Panc1 (cell line): ENCODE measurements at regions not wholly inside any gene's neighbourhood (a gene's known extent, or its start where the extent isn't known, plus 50 kb on each side); places are given as distances from the start of the nearest gene placed in this dataset.

Experiments
- ATAC-seq: fragments of 200-7000 bp; cut with Tn5 transposase; 2 replicates; pipeline ENCODE4 v1.9.1; 2020; ENCODE audit warnings: mild to moderate bottlenecking, moderate library complexity
- BruUV-seq: library from RNA; stranded (reverse); fragments of 400-500 nt; replicated peaks from 2 replicates; lab custom pipeline; 2021; lab: Mats Ljungman, UMichigan
- CTCF ChIA-PET: fragments of 300-600 bp; sonication (Branson Sonifier 250); formaldehyde crosslinking; loops from one replicate; lab custom pipeline; 2022; ENCODE audit warnings: antibody characterized with exemption; lab: Charles Lee
- POLR2A ChIA-PET: fragments of 300-600 bp; sonication (Branson Sonifier 250); formaldehyde crosslinking; loops from one replicate; lab custom pipeline; 2022; ENCODE audit warnings: antibody characterized with exemption; lab: Charles Lee
- DNase-seq: peaks from one replicate; pipeline ENCODE4 v3.0.0-alpha.2; 2010; ENCODE audit warnings: low read depth, low spot score
- H3K27ac ChIP-seq: 2 replicates; pipeline ENCODE4 v1.5.1; 2011; ENCODE audit warnings: mild to moderate bottlenecking, low read length, inconsistent platforms
- H3K27me3 ChIP-seq: fragments of 200-500 bp; sonication (Bioruptor generic); 2 replicates; pipeline ENCODE4 v1.6.0; 2014; ENCODE audit warnings: low read length, inconsistent platforms; ENCODE audit not compliant: control insufficient read depth, insufficient read depth
- H3K36me3 ChIP-seq: fragments of 200-500 bp; sonication (Bioruptor generic); 2 replicates; pipeline ENCODE4 v1.5.1; 2014; ENCODE audit warnings: inconsistent platforms, mild to moderate bottlenecking, low read length, moderate library complexity; ENCODE audit not compliant: control insufficient read depth, insufficient read depth
- H3K4me1 ChIP-seq: 2 replicates; pipeline ENCODE4 v1.5.1; 2011; ENCODE audit warnings: inconsistent platforms, mild to moderate bottlenecking, low read length, moderate library complexity; ENCODE audit not compliant: control insufficient read depth, insufficient read depth
- H3K4me3 ChIP-seq, 2 experiments: 2 replicates each; pipeline ENCODE4 v1.5.1; 2011 to 2012; ENCODE audit warnings: low read depth in 2 of 2, low read length in 2 of 2, mild to moderate bottlenecking in 2 of 2, inconsistent platforms in 1 of 2, moderate library complexity in 1 of 2
- H3K9me3 ChIP-seq: fragments of 200-500 bp; sonication (Bioruptor generic); 2 replicates; pipeline ENCODE4 v1.5.1; 2014; ENCODE audit warnings: low read depth, mild to moderate bottlenecking, inconsistent platforms, low read length, moderate library complexity; ENCODE audit not compliant: control insufficient read depth, insufficient read depth
- POLR2AphosphoS5 ChIP-seq: IDR thresholded peaks from 2 replicates; pipeline ENCODE4 v1.6.1; 2012; ENCODE audit warnings: mild to moderate bottlenecking, low read depth, low read length, moderate library complexity
- SIN3A ChIP-seq: IDR thresholded peaks from 2 replicates; pipeline ENCODE4 v1.6.1; 2012; ENCODE audit warnings: low read depth, mild to moderate bottlenecking, low read length, moderate library complexity, borderline replicate concordance; ENCODE audit not compliant: insufficient read depth
- TCF7L2 ChIP-seq: IDR thresholded peaks from 2 replicates; pipeline ENCODE4 v1.6.1; 2011; ENCODE audit warnings: mild to moderate bottlenecking, low read depth, low read length, inconsistent platforms
- in situ Hi-C: cut with HindIII; loops from 2 replicates; pipeline ENCODE4 v1.10.0; 2016; ENCODE audit warnings: low sequenced_read_pairs, low pct_unique_long_range_greater_than_20kb
- intact Hi-C: fragments of 100-400 bp; cut with micrococcal nuclease; formaldehyde crosslinking; loops from one replicate; pipeline ENCODE4 v1.10.0; 2022; ENCODE audit not compliant: unreplicated experiment
- TF ChIP-seq, protein P1 (sequence below), 2 experiments: IDR thresholded peaks; 2 replicates each; pipeline ENCODE4 v1.6.1; 2011 to 2012; ENCODE audit warnings: low read depth in 2 of 2, control low read depth in 1 of 2, low read length in 1 of 2, mild to moderate bottlenecking in 1 of 2, moderate library complexity in 1 of 2; ENCODE audit not compliant: insufficient read depth in 1 of 2
- TF ChIP-seq, protein P2 (sequence below): fragments of 450-650 bp; IDR thresholded peaks from 2 replicates; pipeline ENCODE4 v1.5.1; 2017; ENCODE audit warnings: mild to moderate bottlenecking

DNA sequence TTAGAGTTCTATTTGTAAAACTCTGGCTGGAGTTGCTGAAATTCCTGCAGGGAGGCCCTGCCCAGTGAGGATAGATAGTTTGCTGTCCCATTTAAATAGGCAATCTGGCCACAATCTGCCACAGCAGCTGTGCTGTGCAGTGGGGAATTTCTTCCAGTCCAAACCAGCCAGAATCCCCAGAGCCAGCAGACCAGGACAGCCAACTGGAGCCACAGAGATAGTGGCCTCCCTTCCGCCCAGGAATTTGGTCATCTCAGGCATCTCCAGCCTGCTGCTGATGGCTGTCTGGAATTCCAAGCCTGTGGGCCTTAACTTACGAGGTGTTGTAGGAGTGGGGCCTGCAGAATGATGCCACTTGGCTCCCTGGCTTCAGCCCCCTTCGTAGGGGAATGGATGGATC is 643.4 kb downstream of the DNAJB9 start:
- ATAC-seq (no peak), DNase-seq (no peak)
- Histone ChIP-seq H3K4me1 (no peaks in the 10 kb centered on the region), H3K9me3 (no peaks in the 10 kb centered on the region; the same call in 1 of the 2 replicates), H3K27ac (no peak overlapping the region), H3K27me3 (no peaks in the 10 kb centered on the region), H3K4me3 (no peak overlapping the region), H3K36me3 (no peaks in the 10 kb centered on the region)
- ChIA-PET POLR2A (no interaction called here), CTCF (no interaction called here)
- in situ Hi-C loops (no loop called here), intact Hi-C loops (no loop called here)
- TF ChIP-seq SIN3A: no peak
- TF ChIP-seq, protein P1, sequence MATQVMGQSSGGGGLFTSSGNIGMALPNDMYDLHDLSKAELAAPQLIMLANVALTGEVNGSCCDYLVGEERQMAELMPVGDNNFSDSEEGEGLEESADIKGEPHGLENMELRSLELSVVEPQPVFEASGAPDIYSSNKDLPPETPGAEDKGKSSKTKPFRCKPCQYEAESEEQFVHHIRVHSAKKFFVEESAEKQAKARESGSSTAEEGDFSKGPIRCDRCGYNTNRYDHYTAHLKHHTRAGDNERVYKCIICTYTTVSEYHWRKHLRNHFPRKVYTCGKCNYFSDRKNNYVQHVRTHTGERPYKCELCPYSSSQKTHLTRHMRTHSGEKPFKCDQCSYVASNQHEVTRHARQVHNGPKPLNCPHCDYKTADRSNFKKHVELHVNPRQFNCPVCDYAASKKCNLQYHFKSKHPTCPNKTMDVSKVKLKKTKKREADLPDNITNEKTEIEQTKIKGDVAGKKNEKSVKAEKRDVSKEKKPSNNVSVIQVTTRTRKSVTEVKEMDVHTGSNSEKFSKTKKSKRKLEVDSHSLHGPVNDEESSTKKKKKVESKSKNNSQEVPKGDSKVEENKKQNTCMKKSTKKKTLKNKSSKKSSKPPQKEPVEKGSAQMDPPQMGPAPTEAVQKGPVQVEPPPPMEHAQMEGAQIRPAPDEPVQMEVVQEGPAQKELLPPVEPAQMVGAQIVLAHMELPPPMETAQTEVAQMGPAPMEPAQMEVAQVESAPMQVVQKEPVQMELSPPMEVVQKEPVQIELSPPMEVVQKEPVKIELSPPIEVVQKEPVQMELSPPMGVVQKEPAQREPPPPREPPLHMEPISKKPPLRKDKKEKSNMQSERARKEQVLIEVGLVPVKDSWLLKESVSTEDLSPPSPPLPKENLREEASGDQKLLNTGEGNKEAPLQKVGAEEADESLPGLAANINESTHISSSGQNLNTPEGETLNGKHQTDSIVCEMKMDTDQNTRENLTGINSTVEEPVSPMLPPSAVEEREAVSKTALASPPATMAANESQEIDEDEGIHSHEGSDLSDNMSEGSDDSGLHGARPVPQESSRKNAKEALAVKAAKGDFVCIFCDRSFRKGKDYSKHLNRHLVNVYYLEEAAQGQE (IDR thresholded peaks at IDR 0.05; ENCODE audit: insufficient read depth in 1 of 2, low read depth in 2 of 2, low read length in 1 of 2): no peak
- TF ChIP-seq POLR2AphosphoS5: no peak
- no peak for TF ChIP-seq TCF7L2
- TF ChIP-seq, protein P2, sequence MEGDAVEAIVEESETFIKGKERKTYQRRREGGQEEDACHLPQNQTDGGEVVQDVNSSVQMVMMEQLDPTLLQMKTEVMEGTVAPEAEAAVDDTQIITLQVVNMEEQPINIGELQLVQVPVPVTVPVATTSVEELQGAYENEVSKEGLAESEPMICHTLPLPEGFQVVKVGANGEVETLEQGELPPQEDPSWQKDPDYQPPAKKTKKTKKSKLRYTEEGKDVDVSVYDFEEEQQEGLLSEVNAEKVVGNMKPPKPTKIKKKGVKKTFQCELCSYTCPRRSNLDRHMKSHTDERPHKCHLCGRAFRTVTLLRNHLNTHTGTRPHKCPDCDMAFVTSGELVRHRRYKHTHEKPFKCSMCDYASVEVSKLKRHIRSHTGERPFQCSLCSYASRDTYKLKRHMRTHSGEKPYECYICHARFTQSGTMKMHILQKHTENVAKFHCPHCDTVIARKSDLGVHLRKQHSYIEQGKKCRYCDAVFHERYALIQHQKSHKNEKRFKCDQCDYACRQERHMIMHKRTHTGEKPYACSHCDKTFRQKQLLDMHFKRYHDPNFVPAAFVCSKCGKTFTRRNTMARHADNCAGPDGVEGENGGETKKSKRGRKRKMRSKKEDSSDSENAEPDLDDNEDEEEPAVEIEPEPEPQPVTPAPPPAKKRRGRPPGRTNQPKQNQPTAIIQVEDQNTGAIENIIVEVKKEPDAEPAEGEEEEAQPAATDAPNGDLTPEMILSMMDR: no peak
- no TSS peak for BruUV-seq

DNA sequence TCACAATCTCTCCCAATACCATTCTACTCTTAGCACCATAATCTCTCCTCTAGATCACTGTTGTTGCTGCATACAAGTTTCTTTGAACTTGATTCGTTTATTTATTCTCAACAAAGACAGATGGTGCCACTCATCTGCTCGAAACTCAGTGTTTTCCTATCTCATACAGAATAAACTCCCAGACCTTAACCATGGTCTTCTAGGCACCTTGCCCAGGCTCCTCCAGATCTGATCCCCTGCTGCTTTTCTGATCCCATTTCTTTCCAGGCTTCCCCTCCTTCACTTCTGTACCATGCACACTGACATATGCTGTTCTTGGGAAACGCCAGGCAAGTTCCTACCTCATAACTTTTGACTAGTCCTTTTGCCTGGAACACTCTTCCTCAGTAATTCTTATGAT is 645.7 kb downstream of the DNAJB9 start:
- intact Hi-C loops: no loop called here
- H3K4me3 ChIP-seq: no peak overlapping the region
- no TSS peak for BruUV-seq
- H3K4me1 ChIP-seq: no peaks in the 10 kb centered on the region
- no peak for TF ChIP-seq POLR2AphosphoS5
- TF ChIP-seq SIN3A: no peak
- TF ChIP-seq TCF7L2: no peak
- TF ChIP-seq, protein P2: no peak
- TF ChIP-seq, protein P1 (IDR thresholded peaks at IDR 0.05; ENCODE audit: insufficient read depth in 1 of 2, low read depth in 2 of 2, low read length in 1 of 2): no peak
- CTCF ChIA-PET: no interaction called here
- no peaks in the 10 kb centered on the region for H3K27me3 ChIP-seq
- H3K36me3 ChIP-seq: no peaks in the 10 kb centered on the region
- DNase-seq (no peak), ATAC-seq (no peak)
- in situ Hi-C loops: no loop called here
- POLR2A ChIA-PET: no interaction called here
- H3K27ac ChIP-seq: no peak overlapping the region
- H3K9me3 ChIP-seq: no peaks in the 10 kb centered on the region; the same call in 1 of the 2 replicates
